ENCODE measurements at regions not wholly inside any gene's neighbourhood (a gene's known extent, or its start where the extent isn't known, plus 50 kb on each side); places are given as distances from the start of the nearest gene placed in this dataset.

- no peak for TF ChIP-seq POLR2AphosphoS5 (IDR thresholded peaks at IDR 0.05; ENCODE audit: low read depth, low read length)
- TF ChIP-seq POLR2A (IDR thresholded peaks at IDR 0.05; ENCODE audit: low read depth, low read length): no peak
- no peak for TF ChIP-seq TAF1 (IDR thresholded peaks at IDR 0.05; ENCODE audit: borderline replicate concordance, low read depth, low read length)
Observed at GRCh38 chrX:40877887-40878286, 142.5 kb upstream of the MED14 start.

Data from GM12892 (cell line).